H9 (cell line): ENCODE measurements at regions not wholly inside any gene's neighbourhood (a gene's known extent, or its start where the extent isn't known, plus 50 kb on each side); places are given as distances from the start of the nearest gene placed in this dataset.
A peak's percentile ranks its signal among the peaks of the same experiment; 100 is the strongest.
"Not testable (repeated sequence)": the region's sequence is repeated elsewhere in the genome, so short reads cannot be mapped to it uniquely, and the experiment has no call there.

ENCODE experiments used
- DNase-seq: peaks from one replicate; pipeline ENCODE4 v3.0.0-alpha.2; 2017
- H2AFZ ChIP-seq: one replicate; pipeline ENCODE4 v1.6.1; 2013; ENCODE audit warnings: mild to moderate bottlenecking, low read length, control low read depth, moderate library complexity
- H2AK5ac ChIP-seq: 2 replicates; pipeline ENCODE4 v1.6.1; 2013; ENCODE audit warnings: low read length, control low read depth, mixed read lengths; ENCODE audit not compliant: insufficient read length
- H2BK120ac ChIP-seq: one replicate; pipeline ENCODE4 v1.6.1; 2013; ENCODE audit warnings: low read depth, mild to moderate bottlenecking, low read length, control low read depth, inconsistent platforms; ENCODE audit not compliant: poor library complexity, severe bottlenecking
- H2BK12ac ChIP-seq: 2 replicates; pipeline ENCODE4 v1.6.1; 2013; ENCODE audit warnings: low read length, control low read depth, mixed read lengths, low read depth; ENCODE audit not compliant: insufficient read length
- H2BK15ac ChIP-seq: 2 replicates; pipeline ENCODE4 v1.6.1; 2013; ENCODE audit warnings: low read depth, low read length, control low read depth
- H2BK20ac ChIP-seq: one replicate; pipeline ENCODE4 v1.6.1; 2013; ENCODE audit warnings: low read depth, mild to moderate bottlenecking, low read length, control low read depth, inconsistent platforms; ENCODE audit not compliant: poor library complexity, severe bottlenecking
- H2BK5ac ChIP-seq: 2 replicates; pipeline ENCODE4 v1.6.1; 2013; ENCODE audit warnings: low read length, control low read depth, mixed read lengths; ENCODE audit not compliant: insufficient read length
- H3K14ac ChIP-seq: 2 replicates; pipeline ENCODE4 v1.6.1; 2013; ENCODE audit warnings: low read length, control low read depth; ENCODE audit not compliant: insufficient read depth
- H3K18ac ChIP-seq: 2 replicates; pipeline ENCODE4 v1.6.1; 2013; ENCODE audit warnings: low read depth, mild to moderate bottlenecking, mixed read lengths, low read length, control low read depth; ENCODE audit not compliant: insufficient read length
- H3K23ac ChIP-seq: 2 replicates; pipeline ENCODE4 v1.6.1; 2013; ENCODE audit warnings: low read length, control low read depth, mixed read lengths, low read depth; ENCODE audit not compliant: insufficient read length
- H3K23me2 ChIP-seq: 2 replicates; pipeline ENCODE4 v1.6.1; 2013; ENCODE audit warnings: low read depth, mild to moderate bottlenecking, mixed read lengths, low read length, control low read depth; ENCODE audit not compliant: insufficient read length, poor library complexity, severe bottlenecking
- H3K27ac ChIP-seq: 2 replicates; pipeline ENCODE4 v1.5.1; 2013; ENCODE audit warnings: low read length, control low read depth, mixed read lengths, low read depth; ENCODE audit not compliant: insufficient read length
- H3K27me3 ChIP-seq: 2 replicates; pipeline ENCODE4 v1.6.1; 2013; ENCODE audit warnings: low read length, control low read depth, inconsistent platforms; ENCODE audit not compliant: insufficient read depth
- H3K4ac ChIP-seq: 2 replicates; pipeline ENCODE4 v1.6.1; 2013; ENCODE audit warnings: low read depth, mild to moderate bottlenecking, control low read depth, inconsistent platforms, low read length, moderate library complexity
- H3K4me1 ChIP-seq: 2 replicates; pipeline ENCODE4 v1.6.1; 2013; ENCODE audit warnings: low read length, control low read depth, inconsistent platforms; ENCODE audit not compliant: insufficient read depth
- H3K4me2 ChIP-seq: 2 replicates; pipeline ENCODE4 v1.6.1; 2013; ENCODE audit warnings: low read length, control low read depth, mixed read lengths; ENCODE audit not compliant: insufficient read length, insufficient read depth
- H3K56ac ChIP-seq: 2 replicates; pipeline ENCODE4 v1.6.1; 2013; ENCODE audit warnings: low read depth, mild to moderate bottlenecking, mixed read lengths, low read length, control low read depth; ENCODE audit not compliant: insufficient read length
- H3K79me1 ChIP-seq: 2 replicates; pipeline ENCODE4 v1.6.1; 2013; ENCODE audit warnings: low read depth, mild to moderate bottlenecking, moderate library complexity, low read length, control low read depth, inconsistent platforms; ENCODE audit not compliant: insufficient read depth, poor library complexity, severe bottlenecking
- H3K79me2 ChIP-seq: 2 replicates; pipeline ENCODE4 v1.6.1; 2013; ENCODE audit warnings: low read length, control low read depth, inconsistent platforms; ENCODE audit not compliant: insufficient read depth
- H3K9ac ChIP-seq: 2 replicates; pipeline ENCODE4 v1.6.1; 2013; ENCODE audit warnings: low read length, control low read depth, mixed read lengths; ENCODE audit not compliant: insufficient read length; ENCODE audit errors: extremely low read depth
- H3K9me3 ChIP-seq: one replicate; pipeline ENCODE4 v1.6.1; 2013; ENCODE audit warnings: low read depth, low read length, inconsistent platforms; ENCODE audit not compliant: control insufficient read depth
- H3T11ph ChIP-seq: one replicate; pipeline ENCODE4 v1.6.1; 2013; ENCODE audit warnings: mild to moderate bottlenecking, low read length, control low read depth, inconsistent platforms
- H4K20me1 ChIP-seq: one replicate; pipeline ENCODE4 v1.6.1; 2013; ENCODE audit not compliant: control insufficient read depth, insufficient read length, insufficient read depth
- H4K5ac ChIP-seq: 2 replicates; pipeline ENCODE4 v1.6.1; 2013; ENCODE audit warnings: low read depth, mild to moderate bottlenecking, mixed read lengths, low read length, control low read depth; ENCODE audit not compliant: insufficient read length
- H4K8ac ChIP-seq: replicated peaks from 2 replicates; pipeline ENCODE4 v1.6.1; 2013; ENCODE audit warnings: low read length, control low read depth, mixed read lengths, low read depth; ENCODE audit not compliant: insufficient read length
- H4K91ac ChIP-seq: 2 replicates; pipeline ENCODE4 v1.6.1; 2013; ENCODE audit warnings: low read depth, mild to moderate bottlenecking, moderate library complexity, mixed read lengths, low read length, control low read depth; ENCODE audit not compliant: insufficient read length
- H3K27ac Mint-ChIP-seq, 3 experiments: 2 replicates in 2 of 3; 3 replicates in 1 of 3; pipeline ENCODE4 v1.8.0; 2020 to 2021; ENCODE audit warnings: mixed read lengths in 3 of 3, mild to moderate bottlenecking in 1 of 3, moderate library complexity in 1 of 3
- H3K27me3 Mint-ChIP-seq: 2 replicates; pipeline ENCODE4 v1.8.0; 2021; ENCODE audit warnings: low read depth, mild to moderate bottlenecking, moderate library complexity, mixed read lengths
- H3K36me3 Mint-ChIP-seq, 3 experiments: 2 replicates in 2 of 3; 3 replicates in 1 of 3; pipeline ENCODE4 v1.8.0; 2020 to 2021; ENCODE audit warnings: low read depth in 3 of 3, mixed read lengths in 3 of 3; ENCODE audit not compliant: insufficient read depth in 1 of 3
- H3K4me1 Mint-ChIP-seq, 2 experiments: 2 replicates each; pipeline ENCODE4 v1.8.0; 2020; ENCODE audit warnings: mixed read lengths in 2 of 2
- H3K4me3 Mint-ChIP-seq, 2 experiments: 2 replicates in 1 of 2; 3 replicates in 1 of 2; pipeline ENCODE4 v1.8.0; 2020 to 2021; ENCODE audit warnings: mild to moderate bottlenecking in 2 of 2, mixed read lengths in 2 of 2, moderate library complexity in 1 of 2
- H3K9me3 Mint-ChIP-seq, 2 experiments: 2 replicates in 1 of 2; 3 replicates in 1 of 2; pipeline ENCODE4 v1.8.0; 2020; ENCODE audit warnings: mild to moderate bottlenecking in 2 of 2, mixed read lengths in 2 of 2, moderate library complexity in 1 of 2
- WGBS: extraction: QIAGEN DNeasy Blood & Tissue Kit; methylation state at CpG from one replicate; pipeline ENCODE4 v1.1.7; 2013; ENCODE audit warnings: missing lambda C conversion rate, low lambda C conversion rate, mixed read lengths; ENCODE audit not compliant: insufficient read length; ENCODE audit errors: extremely low coverage; 5-methylcytosine and 5-hydroxymethylcytosine counted together

GRCh38 chr3:195635898-195636685 lies 52.4 kb upstream of the APOD start:
- H2BK12ac ChIP-seq, H3K27ac Mint-ChIP-seq, H3K4ac ChIP-seq, H3K14ac ChIP-seq, H4K91ac ChIP-seq, H2BK15ac ChIP-seq, H3T11ph ChIP-seq, H3K79me1 ChIP-seq, H2BK5ac ChIP-seq, H3K9me3 Mint-ChIP-seq, H2AFZ ChIP-seq, H3K4me1 Mint-ChIP-seq, H2AK5ac ChIP-seq, H3K9me3 ChIP-seq, H3K18ac ChIP-seq, H2BK20ac ChIP-seq, H4K20me1 ChIP-seq, H4K8ac ChIP-seq, H3K27me3 Mint-ChIP-seq, H3K27ac ChIP-seq, H3K23ac ChIP-seq, H3K9ac ChIP-seq, H3K56ac ChIP-seq, H3K4me1 ChIP-seq, H4K5ac ChIP-seq, H3K36me3 Mint-ChIP-seq, H3K23me2 ChIP-seq, H2BK120ac ChIP-seq, H3K79me2 ChIP-seq, H3K27me3 ChIP-seq: not testable (repeated sequence)
- no CpG with 5 or more reads among the region's 21 CpGs for WGBS
- DNase-seq: peak; percentile 28
- H3K4me3 Mint-ChIP-seq: peak overlapping the region; percentile 63 to 74; a peak in 4 of 5 replicates
- peak overlapping the region; percentile 39 for H3K4me2 ChIP-seq

GRCh38 chr3:195635262-195635873 lies 51.6 kb upstream of the APOD start:
- H3K9me3 Mint-ChIP-seq, H2BK120ac ChIP-seq, H3K23ac ChIP-seq, H3K23me2 ChIP-seq, H3K4ac ChIP-seq, H3K9me3 ChIP-seq, H2BK20ac ChIP-seq, H4K8ac ChIP-seq, H2AK5ac ChIP-seq, H3T11ph ChIP-seq, H3K4me1 ChIP-seq, H4K20me1 ChIP-seq, H3K79me1 ChIP-seq, H4K5ac ChIP-seq, H2BK12ac ChIP-seq, H2BK5ac ChIP-seq, H3K27ac Mint-ChIP-seq, H3K27me3 Mint-ChIP-seq, H3K79me2 ChIP-seq, H3K18ac ChIP-seq, H3K56ac ChIP-seq, H3K27me3 ChIP-seq, H3K14ac ChIP-seq, H2BK15ac ChIP-seq, H3K9ac ChIP-seq, H3K4me1 Mint-ChIP-seq, DNase-seq, H4K91ac ChIP-seq, H2AFZ ChIP-seq, H3K27ac ChIP-seq, H3K36me3 Mint-ChIP-seq: not testable (repeated sequence)
- H3K4me3 Mint-ChIP-seq: 0 out of 5 replicates have a peak overlapping the region, but pooled peaks of 1 of the 2 experiments have one; percentile 30
- WGBS: no CpG with 5 or more reads among the region's 64 CpGs
- H3K4me2 ChIP-seq: peak overlapping the region; percentile 39
